Fibroblast of lung (primary cell): ENCODE measurements at regions not wholly inside any gene's neighbourhood (a gene's known extent, or its start where the extent isn't known, plus 50 kb on each side); places are given as distances from the start of the nearest gene placed in this dataset.

ENCODE experiments used
- EZH2 ChIP-seq: IDR thresholded peaks from 2 replicates; pipeline ENCODE4 v1.5.1; 2012; ENCODE audit warnings: low read length, control low read depth, mild to moderate bottlenecking; ENCODE audit errors: missing control alignments
- TF ChIP-seq, protein P1 (sequence below), 2 donors: IDR thresholded peaks in 1 of 2; conservative IDR thresholded peaks in 1 of 2; 1 replicate in 1 of 2; 2 replicates in 1 of 2; pipeline ENCODE4 v1.5.1; 2011 to 2012; ENCODE audit warnings: low read length in 2 of 2, control low read depth in 1 of 2, inconsistent platforms in 1 of 2, low read depth in 1 of 2, mild to moderate bottlenecking in 1 of 2

DNA sequence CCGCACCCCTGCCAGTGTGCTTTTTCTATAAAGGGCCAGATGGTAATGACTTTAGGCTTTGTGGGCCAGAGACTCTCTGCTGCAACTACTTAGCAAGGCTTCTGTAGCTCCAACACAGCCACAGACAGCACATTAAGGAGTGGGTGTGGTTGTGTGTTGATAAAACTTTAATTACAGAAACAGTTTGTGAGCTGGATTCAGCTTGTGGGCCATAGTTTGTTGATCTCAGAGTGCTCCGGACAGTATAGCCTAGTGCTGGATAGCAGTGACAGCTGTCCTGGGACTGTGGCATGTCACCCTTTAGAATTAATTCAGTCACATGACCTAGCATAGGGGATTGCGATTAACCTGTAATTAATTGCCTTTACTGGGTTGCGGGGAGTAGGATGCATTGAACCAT lies 109.7 kb downstream of the ZNF664 start:
- TF ChIP-seq, protein P1, sequence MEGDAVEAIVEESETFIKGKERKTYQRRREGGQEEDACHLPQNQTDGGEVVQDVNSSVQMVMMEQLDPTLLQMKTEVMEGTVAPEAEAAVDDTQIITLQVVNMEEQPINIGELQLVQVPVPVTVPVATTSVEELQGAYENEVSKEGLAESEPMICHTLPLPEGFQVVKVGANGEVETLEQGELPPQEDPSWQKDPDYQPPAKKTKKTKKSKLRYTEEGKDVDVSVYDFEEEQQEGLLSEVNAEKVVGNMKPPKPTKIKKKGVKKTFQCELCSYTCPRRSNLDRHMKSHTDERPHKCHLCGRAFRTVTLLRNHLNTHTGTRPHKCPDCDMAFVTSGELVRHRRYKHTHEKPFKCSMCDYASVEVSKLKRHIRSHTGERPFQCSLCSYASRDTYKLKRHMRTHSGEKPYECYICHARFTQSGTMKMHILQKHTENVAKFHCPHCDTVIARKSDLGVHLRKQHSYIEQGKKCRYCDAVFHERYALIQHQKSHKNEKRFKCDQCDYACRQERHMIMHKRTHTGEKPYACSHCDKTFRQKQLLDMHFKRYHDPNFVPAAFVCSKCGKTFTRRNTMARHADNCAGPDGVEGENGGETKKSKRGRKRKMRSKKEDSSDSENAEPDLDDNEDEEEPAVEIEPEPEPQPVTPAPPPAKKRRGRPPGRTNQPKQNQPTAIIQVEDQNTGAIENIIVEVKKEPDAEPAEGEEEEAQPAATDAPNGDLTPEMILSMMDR (conservative IDR thresholded peaks at IDR 0.05 in 1 of 2, IDR thresholded peaks at IDR 0.05 in 1 of 2; ENCODE audit: low read depth in 1 of 2, low read length in 2 of 2): no peak
- no peak for TF ChIP-seq EZH2
